ENCODE measurements at regions not wholly inside any gene's neighbourhood (a gene's known extent, or its start where the extent isn't known, plus 50 kb on each side); places are given as distances from the start of the nearest gene placed in this dataset.

DNA sequence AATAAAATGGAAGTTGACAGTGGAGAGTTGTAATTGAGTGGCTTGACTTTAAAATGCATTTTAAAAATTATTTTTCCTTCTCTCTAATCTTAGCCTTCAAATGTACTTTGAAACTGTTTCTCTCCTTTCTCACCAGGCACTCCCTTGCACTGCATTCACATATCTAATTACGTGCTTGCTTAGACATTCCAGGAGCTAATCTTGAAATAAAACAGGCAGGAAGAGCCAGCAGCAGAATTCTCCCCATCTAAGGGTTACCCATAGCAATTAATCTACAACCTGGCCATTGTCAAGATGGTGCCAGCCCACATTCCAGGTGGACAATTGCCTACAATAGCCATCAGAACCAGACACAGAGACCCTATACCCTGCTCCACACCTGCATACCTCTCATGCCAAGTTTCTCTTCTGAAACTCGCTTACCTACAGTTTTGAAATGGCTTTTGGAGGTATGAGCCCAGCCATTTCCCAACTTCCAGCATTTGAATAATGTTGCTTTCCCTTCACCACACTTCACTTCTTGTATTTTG lies 167.6 kb upstream of the GJE1 start:
- TF ChIP-seq, protein P1, sequence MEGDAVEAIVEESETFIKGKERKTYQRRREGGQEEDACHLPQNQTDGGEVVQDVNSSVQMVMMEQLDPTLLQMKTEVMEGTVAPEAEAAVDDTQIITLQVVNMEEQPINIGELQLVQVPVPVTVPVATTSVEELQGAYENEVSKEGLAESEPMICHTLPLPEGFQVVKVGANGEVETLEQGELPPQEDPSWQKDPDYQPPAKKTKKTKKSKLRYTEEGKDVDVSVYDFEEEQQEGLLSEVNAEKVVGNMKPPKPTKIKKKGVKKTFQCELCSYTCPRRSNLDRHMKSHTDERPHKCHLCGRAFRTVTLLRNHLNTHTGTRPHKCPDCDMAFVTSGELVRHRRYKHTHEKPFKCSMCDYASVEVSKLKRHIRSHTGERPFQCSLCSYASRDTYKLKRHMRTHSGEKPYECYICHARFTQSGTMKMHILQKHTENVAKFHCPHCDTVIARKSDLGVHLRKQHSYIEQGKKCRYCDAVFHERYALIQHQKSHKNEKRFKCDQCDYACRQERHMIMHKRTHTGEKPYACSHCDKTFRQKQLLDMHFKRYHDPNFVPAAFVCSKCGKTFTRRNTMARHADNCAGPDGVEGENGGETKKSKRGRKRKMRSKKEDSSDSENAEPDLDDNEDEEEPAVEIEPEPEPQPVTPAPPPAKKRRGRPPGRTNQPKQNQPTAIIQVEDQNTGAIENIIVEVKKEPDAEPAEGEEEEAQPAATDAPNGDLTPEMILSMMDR (IDR thresholded peaks at IDR 0.05) = no peak
- TF ChIP-seq POLR2A (IDR thresholded peaks at IDR 0.05) = no peak
